Hepatocyte (in vitro differentiated cells): ENCODE measurements at regions not wholly inside any gene's neighbourhood (a gene's known extent, or its start where the extent isn't known, plus 50 kb on each side); places are given as distances from the start of the nearest gene placed in this dataset.

ENCODE experiments used
- EZH2 ChIP-seq: fragments of 200-600 bp; sonication (generic); IDR thresholded peaks from 2 replicates; pipeline ENCODE4 v1.6.1; 2016; ENCODE audit warnings: antibody characterized with exemption, mild to moderate bottlenecking, borderline replicate concordance
- EZH2phosphoT487 ChIP-seq: fragments of 200-600 bp; sonication (generic); IDR thresholded peaks from one replicate; pipeline ENCODE4 v1.6.1; 2018; ENCODE audit warnings: antibody characterized with exemption, mild to moderate bottlenecking, low read depth, moderate library complexity; ENCODE audit not compliant: unreplicated experiment, severe bottlenecking
- TF ChIP-seq, protein P1 (sequence below): fragments of 200-600 bp; sonication (generic); IDR thresholded peaks from 2 replicates; pipeline ENCODE4 v1.5.1; 2016; ENCODE audit warnings: antibody characterized with exemption, mild to moderate bottlenecking; ENCODE audit not compliant: poor library complexity

- TF ChIP-seq, protein P1, sequence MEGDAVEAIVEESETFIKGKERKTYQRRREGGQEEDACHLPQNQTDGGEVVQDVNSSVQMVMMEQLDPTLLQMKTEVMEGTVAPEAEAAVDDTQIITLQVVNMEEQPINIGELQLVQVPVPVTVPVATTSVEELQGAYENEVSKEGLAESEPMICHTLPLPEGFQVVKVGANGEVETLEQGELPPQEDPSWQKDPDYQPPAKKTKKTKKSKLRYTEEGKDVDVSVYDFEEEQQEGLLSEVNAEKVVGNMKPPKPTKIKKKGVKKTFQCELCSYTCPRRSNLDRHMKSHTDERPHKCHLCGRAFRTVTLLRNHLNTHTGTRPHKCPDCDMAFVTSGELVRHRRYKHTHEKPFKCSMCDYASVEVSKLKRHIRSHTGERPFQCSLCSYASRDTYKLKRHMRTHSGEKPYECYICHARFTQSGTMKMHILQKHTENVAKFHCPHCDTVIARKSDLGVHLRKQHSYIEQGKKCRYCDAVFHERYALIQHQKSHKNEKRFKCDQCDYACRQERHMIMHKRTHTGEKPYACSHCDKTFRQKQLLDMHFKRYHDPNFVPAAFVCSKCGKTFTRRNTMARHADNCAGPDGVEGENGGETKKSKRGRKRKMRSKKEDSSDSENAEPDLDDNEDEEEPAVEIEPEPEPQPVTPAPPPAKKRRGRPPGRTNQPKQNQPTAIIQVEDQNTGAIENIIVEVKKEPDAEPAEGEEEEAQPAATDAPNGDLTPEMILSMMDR: no peak
- TF ChIP-seq EZH2: no peak
- no peak for TF ChIP-seq EZH2phosphoT487
Observed at GRCh38 chr9:82673201-82673600, 389.7 kb downstream of the RASEF start.
